H1 (cell line): ENCODE measurements at regions not wholly inside any gene's neighbourhood (a gene's known extent, or its start where the extent isn't known, plus 50 kb on each side); places are given as distances from the start of the nearest gene placed in this dataset.

Experiments used
- CHD2 ChIP-seq: IDR thresholded peaks from 2 replicates; pipeline ENCODE4 v1.6.1; 2012; ENCODE audit warnings: low read length, improper control_type of control experiment
- EZH2 ChIP-seq: fragments of 200-600 bp; sonication (generic); IDR thresholded peaks from 2 replicates; pipeline ENCODE4 v1.7.1; 2012; ENCODE audit warnings: low read depth, mild to moderate bottlenecking, moderate library complexity, low read length, inconsistent platforms; ENCODE audit not compliant: severe bottlenecking
- GTF2F1 ChIP-seq: IDR thresholded peaks from 2 replicates; pipeline ENCODE4 v1.6.1; 2012; ENCODE audit warnings: low read depth, low read length, improper control_type of control experiment, borderline replicate concordance
- KDM5A ChIP-seq: fragments of 200-600 bp; IDR thresholded peaks from 2 replicates; pipeline ENCODE4 v1.7.1; 2012; ENCODE audit warnings: mild to moderate bottlenecking, low read length, inconsistent platforms, mixed read lengths
- POLR2A ChIP-seq, 2 experiments: IDR thresholded peaks; 1 replicate in 1 of 2; 2 replicates in 1 of 2; pipeline ENCODE4 v1.6.1; 2011; ENCODE audit warnings: low read depth in 2 of 2, low read length in 2 of 2, mild to moderate bottlenecking in 2 of 2; ENCODE audit errors: control extremely low read depth in 1 of 2
- POLR2AphosphoS5 ChIP-seq: IDR thresholded peaks from 2 replicates; pipeline ENCODE4 v1.6.1; 2011; ENCODE audit warnings: low read depth, low read length
- RAD21 ChIP-seq, 2 experiments: IDR thresholded peaks in 1 of 2; conservative IDR thresholded peaks in 1 of 2; 2 replicates each; pipeline ENCODE4 v1.6.1; 2011; ENCODE audit warnings: low read depth in 2 of 2, low read length in 2 of 2, improper control_type of control experiment in 1 of 2, inconsistent platforms in 1 of 2, mild to moderate bottlenecking in 1 of 2, moderate library complexity in 1 of 2
- RNF2 ChIP-seq: fragments of 200-900, 300-1000 bp; sonication (generic); IDR thresholded peaks from 2 replicates; pipeline ENCODE4 v1.7.1; 2016; ENCODE audit warnings: borderline replicate concordance, low read depth, mild to moderate bottlenecking, antibody characterized with exemption, low read length; ENCODE audit not compliant: poor library complexity, severe bottlenecking; ENCODE audit errors: missing control alignments
- SP1 ChIP-seq: IDR thresholded peaks from 2 replicates; pipeline ENCODE4 v1.6.1; 2011; ENCODE audit warnings: low read depth, low read length
- SUZ12 ChIP-seq: fragments of 200-600 bp; sonication (generic); IDR thresholded peaks from 2 replicates; pipeline ENCODE4 v1.6.1; 2012; ENCODE audit warnings: mild to moderate bottlenecking, inconsistent platforms, low read length, moderate library complexity, mixed read lengths
- TBP ChIP-seq: IDR thresholded peaks from 2 replicates; pipeline ENCODE4 v1.6.1; 2011; ENCODE audit warnings: low read depth, low read length, improper control_type of control experiment
- TF ChIP-seq, protein P1 (sequence below), 3 experiments: IDR thresholded peaks; 1 replicate in 2 of 3; 2 replicates in 1 of 3; pipeline versions ENCODE4 v1.5.1 to v1.6.1; 2011; ENCODE audit warnings: low read length in 3 of 3, mild to moderate bottlenecking in 3 of 3, inconsistent platforms in 2 of 3, low read depth in 1 of 3, moderate library complexity in 1 of 3; ENCODE audit not compliant: insufficient read depth in 1 of 3; ENCODE audit errors: control extremely low read depth in 1 of 3
- TF ChIP-seq, protein P2 (sequence below): IDR thresholded peaks from 2 replicates; pipeline ENCODE4 v1.6.1; 2011; ENCODE audit warnings: low read length, improper control_type of control experiment
- TF ChIP-seq, protein P3 (sequence below): IDR thresholded peaks from 2 replicates; pipeline ENCODE4 v1.6.1; 2012; ENCODE audit warnings: inconsistent platforms

DNA sequence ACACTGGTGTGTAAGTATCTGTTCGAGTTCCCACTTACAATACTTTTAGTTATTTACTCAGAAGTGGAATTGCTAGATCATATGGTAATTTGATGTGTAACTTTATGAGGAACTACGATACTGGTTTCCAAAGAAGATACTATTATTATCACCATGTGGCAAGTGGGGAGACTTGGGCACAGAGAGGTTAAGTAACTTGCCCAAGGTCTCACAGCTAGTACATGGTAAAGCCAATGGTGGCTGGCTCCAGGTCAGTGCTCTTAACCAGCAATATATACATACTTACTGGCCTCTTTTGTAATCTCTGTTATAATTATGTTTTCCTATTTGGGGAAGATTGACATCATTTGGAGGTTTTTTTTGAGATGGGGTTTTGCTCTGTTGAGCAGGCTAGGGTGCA is 138.9 kb upstream of the HNRNPU start:
- no peak for TF ChIP-seq POLR2AphosphoS5
- TF ChIP-seq, protein P1, sequence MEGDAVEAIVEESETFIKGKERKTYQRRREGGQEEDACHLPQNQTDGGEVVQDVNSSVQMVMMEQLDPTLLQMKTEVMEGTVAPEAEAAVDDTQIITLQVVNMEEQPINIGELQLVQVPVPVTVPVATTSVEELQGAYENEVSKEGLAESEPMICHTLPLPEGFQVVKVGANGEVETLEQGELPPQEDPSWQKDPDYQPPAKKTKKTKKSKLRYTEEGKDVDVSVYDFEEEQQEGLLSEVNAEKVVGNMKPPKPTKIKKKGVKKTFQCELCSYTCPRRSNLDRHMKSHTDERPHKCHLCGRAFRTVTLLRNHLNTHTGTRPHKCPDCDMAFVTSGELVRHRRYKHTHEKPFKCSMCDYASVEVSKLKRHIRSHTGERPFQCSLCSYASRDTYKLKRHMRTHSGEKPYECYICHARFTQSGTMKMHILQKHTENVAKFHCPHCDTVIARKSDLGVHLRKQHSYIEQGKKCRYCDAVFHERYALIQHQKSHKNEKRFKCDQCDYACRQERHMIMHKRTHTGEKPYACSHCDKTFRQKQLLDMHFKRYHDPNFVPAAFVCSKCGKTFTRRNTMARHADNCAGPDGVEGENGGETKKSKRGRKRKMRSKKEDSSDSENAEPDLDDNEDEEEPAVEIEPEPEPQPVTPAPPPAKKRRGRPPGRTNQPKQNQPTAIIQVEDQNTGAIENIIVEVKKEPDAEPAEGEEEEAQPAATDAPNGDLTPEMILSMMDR (IDR thresholded peaks at IDR 0.05; ENCODE audit: control extremely low read depth in 1 of 3, insufficient read depth in 1 of 3, low read depth in 1 of 3, low read length in 3 of 3), result no peak
- no peak for TF ChIP-seq EZH2
- TF ChIP-seq GTF2F1, result no peak
- no peak for TF ChIP-seq SUZ12
- TF ChIP-seq, protein P2, sequence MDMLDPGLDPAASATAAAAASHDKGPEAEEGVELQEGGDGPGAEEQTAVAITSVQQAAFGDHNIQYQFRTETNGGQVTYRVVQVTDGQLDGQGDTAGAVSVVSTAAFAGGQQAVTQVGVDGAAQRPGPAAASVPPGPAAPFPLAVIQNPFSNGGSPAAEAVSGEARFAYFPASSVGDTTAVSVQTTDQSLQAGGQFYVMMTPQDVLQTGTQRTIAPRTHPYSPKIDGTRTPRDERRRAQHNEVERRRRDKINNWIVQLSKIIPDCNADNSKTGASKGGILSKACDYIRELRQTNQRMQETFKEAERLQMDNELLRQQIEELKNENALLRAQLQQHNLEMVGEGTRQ, result no peak
- TF ChIP-seq, protein P3, sequence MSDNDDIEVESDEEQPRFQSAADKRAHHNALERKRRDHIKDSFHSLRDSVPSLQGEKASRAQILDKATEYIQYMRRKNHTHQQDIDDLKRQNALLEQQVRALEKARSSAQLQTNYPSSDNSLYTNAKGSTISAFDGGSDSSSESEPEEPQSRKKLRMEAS, result no peak
- no peak for TF ChIP-seq CHD2
- no peak for TF ChIP-seq KDM5A
- no peak for TF ChIP-seq POLR2A (IDR thresholded peaks at IDR 0.05; ENCODE audit: control extremely low read depth in 1 of 2, low read depth in 2 of 2, low read length in 2 of 2)
- TF ChIP-seq RNF2, result no peak
- TF ChIP-seq RAD21 (IDR thresholded peaks at IDR 0.05 in 1 of 2, conservative IDR thresholded peaks at IDR 0.05 in 1 of 2; ENCODE audit: low read depth in 2 of 2, low read length in 2 of 2), result no peak
- no peak for TF ChIP-seq SP1
- no peak for TF ChIP-seq TBP
